Trophoblast cell (in vitro differentiated cells and primary cell): ENCODE measurements at regions not wholly inside any gene's neighbourhood (a gene's known extent, or its start where the extent isn't known, plus 50 kb on each side); places are given as distances from the start of the nearest gene placed in this dataset.
A peak's percentile ranks its signal among the peaks of the same experiment; 100 is the strongest.

Experiments used
- DNase-seq, 2 donors: peaks; one replicate each; pipeline ENCODE4 v3.0.0-alpha.2; 2016
- H2AFZ ChIP-seq: 2 replicates; pipeline ENCODE4 v1.6.1; 2013; ENCODE audit warnings: low read length, moderate library complexity, mild to moderate bottlenecking; ENCODE audit not compliant: insufficient read depth, poor library complexity
- H2AK5ac ChIP-seq: 2 replicates; pipeline ENCODE4 v1.6.1; 2013; ENCODE audit warnings: mild to moderate bottlenecking, low read length
- H2BK120ac ChIP-seq: 2 replicates; pipeline ENCODE4 v1.6.1; 2013; ENCODE audit warnings: low read length, mild to moderate bottlenecking, moderate library complexity; ENCODE audit not compliant: insufficient read depth, poor library complexity
- H2BK12ac ChIP-seq: 2 replicates; pipeline ENCODE4 v1.6.1; 2013; ENCODE audit warnings: mild to moderate bottlenecking, low read length, moderate library complexity
- H2BK5ac ChIP-seq: 2 replicates; pipeline ENCODE4 v1.6.1; 2013; ENCODE audit warnings: low read length, low read depth, moderate library complexity, mild to moderate bottlenecking; ENCODE audit not compliant: poor library complexity
- H3K14ac ChIP-seq: 2 replicates; pipeline ENCODE4 v1.6.1; 2013; ENCODE audit warnings: mild to moderate bottlenecking, low read length
- H3K18ac ChIP-seq: 2 replicates; pipeline ENCODE4 v1.6.1; 2013; ENCODE audit warnings: mild to moderate bottlenecking, low read length
- H3K23ac ChIP-seq: 2 replicates; pipeline ENCODE4 v1.6.1; 2013; ENCODE audit warnings: low read length
- H3K27ac ChIP-seq: 2 replicates; pipeline ENCODE4 v1.5.1; 2013; ENCODE audit warnings: low read depth, mild to moderate bottlenecking, inconsistent platforms, low read length, moderate library complexity
- H3K27me3 ChIP-seq: 2 replicates; pipeline ENCODE4 v1.6.1; 2013; ENCODE audit warnings: inconsistent platforms, mild to moderate bottlenecking, low read length, moderate library complexity; ENCODE audit not compliant: insufficient read depth
- H3K36me3 ChIP-seq, 2 experiments: 1 replicate in 1 of 2; 2 replicates in 1 of 2; pipeline ENCODE4 v1.6.1; 2013; ENCODE audit warnings: low read length in 2 of 2, mild to moderate bottlenecking in 2 of 2, moderate library complexity in 1 of 2; ENCODE audit not compliant: insufficient read depth in 2 of 2, control insufficient read depth in 1 of 2
- H3K4ac ChIP-seq: 2 replicates; pipeline ENCODE4 v1.6.1; 2013; ENCODE audit warnings: low read depth, mild to moderate bottlenecking, low read length, moderate library complexity
- H3K4me1 ChIP-seq, 2 experiments: 1 replicate in 1 of 2; 2 replicates in 1 of 2; pipeline ENCODE4 v1.6.1; 2013; ENCODE audit warnings: low read length in 2 of 2, mild to moderate bottlenecking in 2 of 2, moderate library complexity in 1 of 2; ENCODE audit not compliant: insufficient read depth in 2 of 2, control insufficient read depth in 1 of 2
- H3K4me2 ChIP-seq: 2 replicates; pipeline ENCODE4 v1.6.1; 2013; ENCODE audit warnings: inconsistent platforms, mild to moderate bottlenecking, low read length, moderate library complexity
- H3K4me3 ChIP-seq: 2 replicates; pipeline ENCODE4 v1.5.1; 2013; ENCODE audit warnings: mild to moderate bottlenecking, low read depth, low read length, inconsistent platforms
- H3K79me1 ChIP-seq: one replicate; pipeline ENCODE4 v1.6.1; 2013; ENCODE audit warnings: low read length
- H3K79me2 ChIP-seq: 2 replicates; pipeline ENCODE4 v1.6.1; 2013; ENCODE audit warnings: low read length, mild to moderate bottlenecking; ENCODE audit not compliant: control insufficient read depth, insufficient read depth, poor library complexity
- H3K9ac ChIP-seq: 2 replicates; pipeline ENCODE4 v1.6.1; 2013; ENCODE audit warnings: mild to moderate bottlenecking, low read length
- H3K9me3 ChIP-seq: 2 replicates; pipeline ENCODE4 v1.6.1; 2013; ENCODE audit warnings: low read depth, mild to moderate bottlenecking, control low read depth, inconsistent platforms, low read length; ENCODE audit not compliant: insufficient read depth
- H4K12ac ChIP-seq: 2 replicates; pipeline ENCODE4 v1.6.1; 2013; ENCODE audit warnings: low read depth, mild to moderate bottlenecking, low read length, moderate library complexity
- H4K8ac ChIP-seq: 2 replicates; pipeline ENCODE4 v1.6.1; 2013; ENCODE audit warnings: low read depth, mild to moderate bottlenecking, low read length, moderate library complexity
- H4K91ac ChIP-seq: one replicate; pipeline ENCODE4 v1.6.1; 2013; ENCODE audit warnings: low read depth, mild to moderate bottlenecking, low read length, moderate library complexity
- WGBS: extraction: QIAGEN DNeasy Blood & Tissue Kit; methylation state at CpG from one replicate; pipeline ENCODE4 v1.1.7; 2013; ENCODE audit warnings: missing lambda C conversion rate; ENCODE audit not compliant: insufficient read length, insufficient coverage; ENCODE audit errors: extremely low coverage; 5-methylcytosine and 5-hydroxymethylcytosine counted together

DNA sequence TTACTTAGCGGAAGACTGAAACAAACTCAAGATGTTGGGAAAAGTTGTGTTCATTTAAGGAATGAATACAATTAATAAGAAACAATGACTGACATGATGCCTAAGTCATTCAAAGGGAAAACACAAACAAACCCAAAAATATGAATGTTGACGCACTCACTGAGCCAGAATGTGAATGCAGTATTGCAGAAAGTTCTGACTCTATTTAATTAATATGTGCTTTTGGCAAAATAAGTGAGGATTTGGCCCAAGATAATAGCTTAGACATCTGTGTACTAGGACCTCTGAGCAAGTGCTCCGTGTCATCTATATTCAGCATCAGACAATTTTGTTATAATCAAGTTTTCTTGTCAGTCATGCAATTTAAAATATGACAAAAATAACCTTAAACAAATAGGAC lies 1138.8 kb upstream of the NXPH2 start:
- Histone ChIP-seq H3K9ac (no peak overlapping the region), H4K8ac (no peak overlapping the region), H4K12ac (no peak overlapping the region), H3K79me1 (no peaks in the 10 kb centered on the region), H2BK12ac (no peak overlapping the region), H3K4me3 (no peak overlapping the region), H3K14ac (no peak overlapping the region), H3K9me3 (no peaks in the 10 kb centered on the region), H3K27ac (no peak overlapping the region), H3K23ac (no peak overlapping the region), H2BK120ac (no peak overlapping the region), H3K27me3 (no peaks in the 10 kb centered on the region), H3K18ac (no peak overlapping the region), H3K79me2 (no peaks in the 10 kb centered on the region), H3K36me3 (no peaks in the 10 kb centered on the region), H4K91ac (no peak overlapping the region), H2BK5ac (no peak overlapping the region), H3K4me2 (no peak overlapping the region), H3K4ac (no peak overlapping the region), H2AFZ (no peak overlapping the region), H2AK5ac (no peak overlapping the region), H3K4me1 (no peaks in the 10 kb centered on the region)
- no peak for DNase-seq
- no CpG with 5 or more reads among the region's 3 CpGs for WGBS

DNA sequence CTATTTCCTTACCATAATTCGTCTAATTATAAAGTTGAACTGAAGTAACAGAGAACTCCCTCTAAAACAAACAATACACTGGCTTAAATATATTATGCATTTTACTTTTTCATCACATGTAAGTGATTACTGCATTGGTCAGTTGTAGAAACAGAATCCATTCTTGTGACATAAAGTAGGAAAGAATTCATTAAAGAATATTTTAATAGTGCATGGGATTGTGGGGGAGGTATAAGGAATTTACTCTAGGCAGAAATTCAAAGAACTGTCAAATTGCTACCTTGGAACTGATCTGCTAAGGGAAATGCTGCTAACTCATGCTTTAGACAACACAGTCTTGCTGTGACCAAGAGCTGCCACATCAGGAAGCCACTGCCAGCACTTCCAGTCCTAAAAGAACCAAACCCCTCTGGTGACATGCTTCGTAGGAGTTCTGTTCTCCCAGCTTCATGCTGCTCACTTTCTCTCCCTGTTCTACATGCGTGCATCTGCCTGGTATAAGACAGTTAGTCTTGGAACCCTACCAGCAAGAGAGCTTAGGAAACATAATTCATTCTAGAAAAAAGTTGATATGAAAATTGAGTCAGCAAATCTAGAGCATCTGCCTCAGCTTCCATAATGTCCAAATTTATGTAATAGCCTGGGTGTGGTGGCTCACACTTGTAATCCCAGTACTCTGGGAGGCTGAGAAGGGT lies 1137.6 kb upstream of the NXPH2 start:
- no peak overlapping the region for H2AK5ac ChIP-seq
- no peaks in the 10 kb centered on the region for H3K4me1 ChIP-seq
- H3K23ac ChIP-seq: no peak overlapping the region
- WGBS: 100% methylated on average over 1 of the region's 3 CpGs
- H3K36me3 ChIP-seq: no peaks in the 10 kb centered on the region
- no peak overlapping the region for H2BK5ac ChIP-seq
- H3K4me2 ChIP-seq: no peak overlapping the region
- no peak overlapping the region for H2AFZ ChIP-seq
- no peaks in the 10 kb centered on the region for H3K79me2 ChIP-seq
- H2BK12ac ChIP-seq: no peak overlapping the region
- H3K14ac ChIP-seq: no peak overlapping the region
- no peak overlapping the region for H4K91ac ChIP-seq
- H4K8ac ChIP-seq: no peak overlapping the region
- no peak overlapping the region for H4K12ac ChIP-seq
- H3K4ac ChIP-seq: no peak overlapping the region
- DNase-seq: no peak
- no peak overlapping the region for H2BK120ac ChIP-seq
- H3K27me3 ChIP-seq: no peaks in the 10 kb centered on the region
- peak overlapping the region; percentile 7 for H3K9ac ChIP-seq
- H3K27ac ChIP-seq: no peak overlapping the region
- no peaks in the 10 kb centered on the region for H3K79me1 ChIP-seq
- no peaks in the 10 kb centered on the region for H3K9me3 ChIP-seq
- no peak overlapping the region for H3K4me3 ChIP-seq
- no peak overlapping the region for H3K18ac ChIP-seq

DNA sequence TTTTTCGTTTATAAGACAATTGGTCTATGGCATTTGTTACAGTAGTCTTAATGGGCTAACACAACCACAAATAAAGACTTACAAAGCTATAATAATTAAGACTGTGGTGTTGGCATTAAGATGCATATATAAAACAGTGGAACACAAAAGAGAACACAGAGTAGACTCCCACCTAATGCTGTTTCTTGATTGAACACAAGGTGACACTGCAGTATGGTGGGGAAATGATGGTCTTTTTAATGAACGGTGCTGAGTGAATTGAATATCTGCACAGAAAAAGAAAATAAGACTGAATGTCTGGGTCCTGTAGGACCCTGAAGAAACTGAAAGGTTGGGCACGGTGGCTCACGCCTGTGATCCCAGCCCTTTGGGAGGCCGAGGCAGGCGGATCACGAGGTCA lies 1136.6 kb upstream of the NXPH2 start:
- Histone ChIP-seq H3K79me1 (no peaks in the 10 kb centered on the region), H3K4me1 (no peaks in the 10 kb centered on the region), H3K27me3 (no peaks in the 10 kb centered on the region), H3K14ac (no peak overlapping the region), H3K79me2 (no peaks in the 10 kb centered on the region), H3K4ac (no peak overlapping the region), H4K91ac (no peak overlapping the region), H4K8ac (no peak overlapping the region), H2BK120ac (no peak overlapping the region), H3K4me2 (no peak overlapping the region), H2BK5ac (no peak overlapping the region), H3K9ac (no peak overlapping the region), H3K23ac (no peak overlapping the region), H2BK12ac (no peak overlapping the region), H3K27ac (no peak overlapping the region), H3K4me3 (no peak overlapping the region), H3K36me3 (no peaks in the 10 kb centered on the region), H3K9me3 (no peaks in the 10 kb centered on the region), H3K18ac (no peak overlapping the region), H4K12ac (no peak overlapping the region), H2AFZ (no peak overlapping the region), H2AK5ac (no peak overlapping the region)
- no peak for DNase-seq
- WGBS: no CpG with 5 or more reads among the region's 7 CpGs

DNA sequence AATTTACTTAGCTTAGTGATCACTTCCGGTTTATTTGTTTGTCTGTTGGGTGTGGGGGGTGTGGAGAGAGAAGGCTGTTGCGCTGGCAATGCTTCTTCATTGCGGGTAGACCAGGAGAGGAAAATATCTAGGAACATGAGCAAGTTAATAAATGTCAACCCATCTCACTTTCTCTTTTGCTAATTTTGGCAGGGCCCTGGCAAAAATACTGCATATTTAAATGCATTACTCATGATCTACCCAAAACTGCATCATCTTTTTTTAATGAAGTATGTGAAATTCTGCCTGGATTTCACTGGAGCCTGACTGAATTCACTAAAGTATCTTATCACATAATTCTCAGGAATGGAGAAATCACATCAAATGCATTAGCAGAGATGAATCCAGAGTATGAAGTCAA lies 1131.0 kb upstream of the NXPH2 start:
- Histone ChIP-seq H3K27ac (no peak overlapping the region), H2BK5ac (no peak overlapping the region), H3K9me3 (no peaks in the 10 kb centered on the region), H2AK5ac (no peak overlapping the region), H3K9ac (peak overlapping the region; percentile 27), H3K79me2 (no peaks in the 10 kb centered on the region), H3K79me1 (no peaks in the 10 kb centered on the region), H3K27me3 (no peaks in the 10 kb centered on the region), H2BK120ac (no peak overlapping the region), H3K14ac (no peak overlapping the region), H3K23ac (no peak overlapping the region), H4K12ac (no peak overlapping the region), H3K4ac (no peak overlapping the region), H2BK12ac (no peak overlapping the region), H3K4me2 (no peak overlapping the region), H3K4me1 (no peaks in the 10 kb centered on the region), H3K4me3 (no peak overlapping the region), H3K18ac (no peak overlapping the region), H3K36me3 (no peaks in the 10 kb centered on the region), H4K8ac (no peak overlapping the region), H4K91ac (no peak overlapping the region), H2AFZ (no peak overlapping the region)
- no peak for DNase-seq
- no CpG with 5 or more reads among the region's 3 CpGs for WGBS
